GM19351 (cell line): ENCODE measurements at regions not wholly inside any gene's neighbourhood (a gene's known extent, or its start where the extent isn't known, plus 50 kb on each side); places are given as distances from the start of the nearest gene placed in this dataset.

Experiments
- ATAC-seq: cut with Tn5 transposase; IDR thresholded peaks from one replicate; pipeline ENCODE4 v1.9.1; 2021; ENCODE audit warnings: mild to moderate bottlenecking, moderate library complexity; ENCODE audit not compliant: unreplicated experiment

- peak; percentile 66 for ATAC-seq
Observed at GRCh38 chr3:177300039-177300833, 103.0 kb upstream of the TBL1XR1 start.

GRCh38 chr3:177300842-177301241 is 103.6 kb upstream of the TBL1XR1 start:
- ATAC-seq = peak; percentile 48

GRCh38 chr3:177306252-177306651 is 109.0 kb upstream of the TBL1XR1 start:
- no peak for ATAC-seq

GRCh38 chr3:177307391-177307790 is 110.1 kb upstream of the TBL1XR1 start:
- ATAC-seq = no peak

GRCh38 chr3:177307826-177308225 is 110.5 kb upstream of the TBL1XR1 start:
- no peak for ATAC-seq

- ATAC-seq = no peak
Observed at GRCh38 chr3:177308286-177308685, 111.0 kb upstream of the TBL1XR1 start.

- no peak for ATAC-seq
Observed at GRCh38 chr3:177308911-177309310, 111.6 kb upstream of the TBL1XR1 start.

- ATAC-seq = no peak
Observed at GRCh38 chr3:177312491-177312890, 115.2 kb upstream of the TBL1XR1 start.

GRCh38 chr3:177314897-177315296 is 117.6 kb upstream of the TBL1XR1 start:
- ATAC-seq = peak; percentile 71

GRCh38 chr3:177317247-177317646 is 120.0 kb upstream of the TBL1XR1 start:
- ATAC-seq = no peak

GRCh38 chr3:177318559-177318958 is 121.3 kb upstream of the TBL1XR1 start:
- no peak for ATAC-seq

GRCh38 chr3:177320765-177321247 is 123.5 kb upstream of the TBL1XR1 start:
- ATAC-seq = peak; percentile 38

GRCh38 chr3:177321819-177322218 is 124.5 kb upstream of the TBL1XR1 start:
- no peak for ATAC-seq

GRCh38 chr3:177322881-177323280 is 125.6 kb upstream of the TBL1XR1 start:
- ATAC-seq = no peak

GRCh38 chr3:177329854-177330253 is 132.6 kb upstream of the TBL1XR1 start:
- no peak for ATAC-seq

- no peak for ATAC-seq
Observed at GRCh38 chr3:177330779-177331178, 133.5 kb upstream of the TBL1XR1 start.

GRCh38 chr3:177331203-177331835 is 134.0 kb upstream of the TBL1XR1 start:
- no peak for ATAC-seq

- no peak for ATAC-seq
Observed at GRCh38 chr3:177332955-177333354, 135.7 kb upstream of the TBL1XR1 start.

GRCh38 chr3:177333533-177334520 is 136.5 kb upstream of the TBL1XR1 start:
- no peak for ATAC-seq

- ATAC-seq = no peak
Observed at GRCh38 chr3:177334803-177335202, 137.5 kb upstream of the TBL1XR1 start.

- no peak for ATAC-seq
Observed at GRCh38 chr3:177335728-177336127, 138.4 kb upstream of the TBL1XR1 start.
